PFSK-1 (cell line): ENCODE measurements at regions not wholly inside any gene's neighbourhood (a gene's known extent, or its start where the extent isn't known, plus 50 kb on each side); places are given as distances from the start of the nearest gene placed in this dataset.

ENCODE experiments used
- POLR2AphosphoS5 ChIP-seq: IDR thresholded peaks from 2 replicates; pipeline ENCODE4 v1.6.1; 2012; ENCODE audit warnings: low read depth, mild to moderate bottlenecking, control low read depth, low read length, moderate library complexity
- SIN3A ChIP-seq: IDR thresholded peaks from 2 replicates; pipeline ENCODE4 v1.6.1; 2012; ENCODE audit warnings: mild to moderate bottlenecking, low read length, moderate library complexity, borderline replicate concordance; ENCODE audit not compliant: insufficient read depth
- TAF1 ChIP-seq: IDR thresholded peaks from 2 replicates; pipeline ENCODE4 v1.6.1; 2012; ENCODE audit warnings: low read length, control low read depth, borderline replicate concordance; ENCODE audit not compliant: insufficient read depth
- TF ChIP-seq, protein P1 (sequence below), 2 experiments: IDR thresholded peaks; 2 replicates each; pipeline versions ENCODE4 v1.6.1 to v1.8.0; 2011 to 2012; ENCODE audit warnings: low read depth in 2 of 2, low read length in 2 of 2, control low read depth in 1 of 2, inconsistent platforms in 1 of 2, mild to moderate bottlenecking in 1 of 2, moderate library complexity in 1 of 2; ENCODE audit not compliant: insufficient read depth in 1 of 2

DNA sequence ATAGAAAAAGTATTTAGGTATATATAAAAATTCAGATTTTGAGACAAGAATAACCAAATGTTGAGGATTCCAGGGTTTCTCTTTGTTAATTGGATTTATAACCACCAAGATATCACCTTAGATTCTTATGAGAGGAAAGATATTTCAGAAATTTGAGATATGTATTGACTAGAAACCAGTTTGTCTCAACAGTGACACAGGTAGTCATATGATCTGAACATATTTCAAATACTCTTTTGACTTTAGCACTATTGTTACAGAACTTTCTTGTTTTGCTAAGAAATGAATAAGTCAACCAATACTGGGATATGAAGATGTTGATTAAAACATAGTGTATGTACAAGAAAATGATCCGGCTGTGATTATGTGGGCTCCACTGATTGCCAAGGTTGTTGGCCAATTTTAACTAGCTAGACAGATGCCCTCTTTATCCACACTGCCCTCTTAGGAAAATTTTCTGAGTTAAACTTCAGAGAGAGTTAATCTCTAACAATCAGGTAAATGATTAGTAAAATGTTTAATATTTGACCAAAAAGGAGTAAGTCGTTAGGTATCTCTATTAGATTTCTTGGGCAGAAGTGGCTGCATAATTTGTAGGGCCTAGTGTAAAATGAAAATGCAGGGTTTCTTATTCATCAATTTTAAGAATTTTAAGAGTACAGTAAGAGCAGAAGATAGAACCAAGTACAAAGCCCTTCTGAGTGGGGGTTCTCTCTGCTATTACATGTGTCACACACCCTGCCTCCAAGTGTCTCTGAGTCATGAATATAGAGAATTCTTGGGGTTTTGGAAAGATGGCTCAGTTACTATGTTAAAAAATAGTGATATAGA lies 376.0 kb downstream of the TFEC start:
- TF ChIP-seq POLR2AphosphoS5: no peak
- no peak for TF ChIP-seq TAF1
- TF ChIP-seq, protein P1, sequence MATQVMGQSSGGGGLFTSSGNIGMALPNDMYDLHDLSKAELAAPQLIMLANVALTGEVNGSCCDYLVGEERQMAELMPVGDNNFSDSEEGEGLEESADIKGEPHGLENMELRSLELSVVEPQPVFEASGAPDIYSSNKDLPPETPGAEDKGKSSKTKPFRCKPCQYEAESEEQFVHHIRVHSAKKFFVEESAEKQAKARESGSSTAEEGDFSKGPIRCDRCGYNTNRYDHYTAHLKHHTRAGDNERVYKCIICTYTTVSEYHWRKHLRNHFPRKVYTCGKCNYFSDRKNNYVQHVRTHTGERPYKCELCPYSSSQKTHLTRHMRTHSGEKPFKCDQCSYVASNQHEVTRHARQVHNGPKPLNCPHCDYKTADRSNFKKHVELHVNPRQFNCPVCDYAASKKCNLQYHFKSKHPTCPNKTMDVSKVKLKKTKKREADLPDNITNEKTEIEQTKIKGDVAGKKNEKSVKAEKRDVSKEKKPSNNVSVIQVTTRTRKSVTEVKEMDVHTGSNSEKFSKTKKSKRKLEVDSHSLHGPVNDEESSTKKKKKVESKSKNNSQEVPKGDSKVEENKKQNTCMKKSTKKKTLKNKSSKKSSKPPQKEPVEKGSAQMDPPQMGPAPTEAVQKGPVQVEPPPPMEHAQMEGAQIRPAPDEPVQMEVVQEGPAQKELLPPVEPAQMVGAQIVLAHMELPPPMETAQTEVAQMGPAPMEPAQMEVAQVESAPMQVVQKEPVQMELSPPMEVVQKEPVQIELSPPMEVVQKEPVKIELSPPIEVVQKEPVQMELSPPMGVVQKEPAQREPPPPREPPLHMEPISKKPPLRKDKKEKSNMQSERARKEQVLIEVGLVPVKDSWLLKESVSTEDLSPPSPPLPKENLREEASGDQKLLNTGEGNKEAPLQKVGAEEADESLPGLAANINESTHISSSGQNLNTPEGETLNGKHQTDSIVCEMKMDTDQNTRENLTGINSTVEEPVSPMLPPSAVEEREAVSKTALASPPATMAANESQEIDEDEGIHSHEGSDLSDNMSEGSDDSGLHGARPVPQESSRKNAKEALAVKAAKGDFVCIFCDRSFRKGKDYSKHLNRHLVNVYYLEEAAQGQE (IDR thresholded peaks at IDR 0.05; ENCODE audit: insufficient read depth in 1 of 2, low read depth in 2 of 2, low read length in 2 of 2): no peak
- no peak for TF ChIP-seq SIN3A
